ENCODE measurements at regions not wholly inside any gene's neighbourhood (a gene's known extent, or its start where the extent isn't known, plus 50 kb on each side); places are given as distances from the start of the nearest gene placed in this dataset.

- no peak overlapping the region for H3K27ac ChIP-seq (ENCODE audit: low read length)
- H3K36me3 ChIP-seq (ENCODE audit: insufficient read depth, low read length): no peaks in the 10 kb centered on the region
- H3K9me3 ChIP-seq (ENCODE audit: low read length): no peaks in the 10 kb centered on the region
- DNase-seq: no peak
- H3K9ac ChIP-seq (ENCODE audit: low read length): no peak overlapping the region
- no peaks in the 10 kb centered on the region for H4K20me1 ChIP-seq (ENCODE audit: insufficient read depth, low read depth, low read length)
- no peaks in the 10 kb centered on the region for H3K79me2 ChIP-seq (ENCODE audit: low read length)
- no peaks in the 10 kb centered on the region for H3K4me1 ChIP-seq (ENCODE audit: low read length)
- H3K4me3 ChIP-seq (ENCODE audit: low read length): no peak overlapping the region
- no peak overlapping the region for H2AFZ ChIP-seq (ENCODE audit: low read length)
- H3K27me3 ChIP-seq (ENCODE audit: low read length): no peaks in the 10 kb centered on the region
- no peaks in the 10 kb centered on the region for H3K9me2 ChIP-seq (replicated peaks; ENCODE audit: insufficient read depth, low read length)
- no peak overlapping the region for H3K4me2 ChIP-seq (ENCODE audit: low read depth, low read length, poor library complexity, severe bottlenecking)
Observed at GRCh38 chr1:30023339-30024022, 699.9 kb downstream of the MATN1 start.

DNA sequence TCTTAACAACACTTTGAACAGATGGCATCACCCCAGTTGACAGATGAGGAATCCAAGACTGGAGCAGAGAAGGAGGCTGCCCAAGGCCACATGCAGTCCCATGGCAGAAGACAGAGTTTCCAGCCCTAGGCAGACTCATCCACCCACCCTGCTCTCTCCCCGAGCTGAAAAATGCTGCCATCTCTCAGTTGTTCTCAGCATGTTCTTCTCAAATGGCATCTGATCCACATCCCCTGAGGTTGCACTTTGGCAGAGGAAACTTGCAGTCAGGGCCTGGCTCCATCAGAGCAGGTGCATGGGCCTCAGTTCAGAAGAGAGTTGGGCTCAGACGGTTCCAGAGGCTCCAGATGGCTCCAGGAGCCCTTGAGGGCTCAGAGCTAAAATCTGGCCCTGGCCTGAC lies 709.4 kb downstream of the MATN1 start:
- no peak overlapping the region for H3K4me2 ChIP-seq (ENCODE audit: low read depth, low read length, poor library complexity, severe bottlenecking)
- no peaks in the 10 kb centered on the region for H3K9me2 ChIP-seq (replicated peaks; ENCODE audit: insufficient read depth, low read length)
- H3K9ac ChIP-seq (ENCODE audit: low read length): no peak overlapping the region
- no peaks in the 10 kb centered on the region; the same call in 1 of the 2 replicates for H3K27me3 ChIP-seq (ENCODE audit: low read length)
- no peak for DNase-seq
- no peaks in the 10 kb centered on the region for H3K79me2 ChIP-seq (ENCODE audit: low read length)
- no peaks in the 10 kb centered on the region for H3K4me1 ChIP-seq (ENCODE audit: low read length)
- H3K36me3 ChIP-seq (ENCODE audit: insufficient read depth, low read length): no peaks in the 10 kb centered on the region
- no peaks in the 10 kb centered on the region for H4K20me1 ChIP-seq (ENCODE audit: insufficient read depth, low read depth, low read length)
- H3K4me3 ChIP-seq (ENCODE audit: low read length): no peak overlapping the region
- no peaks in the 10 kb centered on the region for H3K9me3 ChIP-seq (ENCODE audit: low read length)
- H2AFZ ChIP-seq (ENCODE audit: low read length): no peak overlapping the region
- H3K27ac ChIP-seq (ENCODE audit: low read length): no peak overlapping the region

DNA sequence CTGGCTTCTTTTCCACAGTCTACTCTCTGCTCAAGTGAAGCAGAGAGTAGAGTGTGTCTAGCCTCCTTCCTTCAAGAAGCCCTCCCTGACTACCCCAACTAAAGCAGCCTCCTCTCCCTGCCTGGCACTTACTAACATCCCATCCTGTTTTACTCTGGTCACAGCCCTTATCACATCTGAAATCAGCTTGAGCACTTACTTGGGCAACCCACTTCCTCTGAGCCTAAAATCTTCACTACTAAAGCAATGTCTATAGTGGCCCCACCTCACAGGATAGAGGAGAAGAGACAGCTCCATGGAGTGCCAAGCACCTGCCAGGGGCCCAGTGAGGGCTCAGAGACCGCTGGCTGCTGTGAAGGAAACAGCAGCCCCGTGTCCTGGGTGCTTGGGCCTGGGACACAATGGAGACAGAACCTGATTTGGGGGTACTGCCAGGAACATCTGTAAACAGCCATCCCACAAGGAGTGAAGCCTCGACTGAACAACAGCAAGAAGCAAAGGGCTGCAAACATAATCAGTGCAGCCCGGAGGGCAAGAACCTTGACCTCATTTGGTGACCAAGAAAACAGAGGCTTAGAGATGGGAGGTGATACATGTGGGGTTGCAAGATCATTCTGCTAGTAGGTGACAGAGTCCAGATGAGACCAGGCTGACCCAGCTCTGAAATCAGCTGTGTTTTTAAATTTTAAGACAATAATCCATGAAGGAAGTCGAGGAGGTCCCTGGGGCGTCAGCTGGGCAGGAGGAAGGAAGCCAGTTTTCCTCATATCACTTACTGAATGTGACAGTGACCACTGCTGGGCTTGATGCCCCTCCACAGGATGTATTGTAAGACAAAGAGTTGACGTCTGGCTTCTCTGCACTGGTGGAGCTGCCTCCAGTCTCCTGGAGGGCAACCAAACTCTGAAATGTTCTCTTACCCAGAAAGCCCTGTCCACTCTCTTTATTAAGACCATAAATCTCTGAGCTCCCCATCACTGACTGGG lies 710.6 kb downstream of the MATN1 start:
- no peak overlapping the region for H2AFZ ChIP-seq (ENCODE audit: low read length)
- no peak for DNase-seq
- no peaks in the 10 kb centered on the region for H3K9me2 ChIP-seq (replicated peaks; ENCODE audit: insufficient read depth, low read length)
- no peak overlapping the region for H3K27ac ChIP-seq (ENCODE audit: low read length)
- no peaks in the 10 kb centered on the region for H3K9me3 ChIP-seq (ENCODE audit: low read length)
- no peaks in the 10 kb centered on the region for H3K79me2 ChIP-seq (ENCODE audit: low read length)
- no peak overlapping the region for H3K9ac ChIP-seq (ENCODE audit: low read length)
- no peaks in the 10 kb centered on the region for H3K4me1 ChIP-seq (ENCODE audit: low read length)
- no peaks in the 10 kb centered on the region; the same call in 1 of the 2 replicates for H3K27me3 ChIP-seq (ENCODE audit: low read length)
- no peaks in the 10 kb centered on the region for H3K36me3 ChIP-seq (ENCODE audit: insufficient read depth, low read length)
- no peaks in the 10 kb centered on the region for H4K20me1 ChIP-seq (ENCODE audit: insufficient read depth, low read depth, low read length)
- H3K4me2 ChIP-seq (ENCODE audit: low read depth, low read length, poor library complexity, severe bottlenecking): no peak overlapping the region
- H3K4me3 ChIP-seq (ENCODE audit: low read length): no peak overlapping the region

- Histone ChIP-seq H2AFZ (ENCODE audit: low read length) (no peak overlapping the region), H3K79me2 (ENCODE audit: low read length) (no peaks in the 10 kb centered on the region), H3K9me3 (ENCODE audit: low read length) (no peaks in the 10 kb centered on the region), H3K4me1 (ENCODE audit: low read length) (no peaks in the 10 kb centered on the region), H3K9me2 (replicated peaks; ENCODE audit: insufficient read depth, low read length) (no peaks in the 10 kb centered on the region), H3K27me3 (ENCODE audit: low read length) (no peaks in the 10 kb centered on the region; the same call in 1 of the 2 replicates), H3K4me3 (ENCODE audit: low read length) (no peak overlapping the region), H3K9ac (ENCODE audit: low read length) (no peak overlapping the region), H3K4me2 (ENCODE audit: low read depth, low read length, poor library complexity, severe bottlenecking) (no peak overlapping the region), H3K27ac (ENCODE audit: low read length) (no peak overlapping the region), H3K36me3 (ENCODE audit: insufficient read depth, low read length) (no peaks in the 10 kb centered on the region), H4K20me1 (ENCODE audit: insufficient read depth, low read depth, low read length) (no peaks in the 10 kb centered on the region)
- no peak for DNase-seq
Observed at GRCh38 chr1:30011970-30012369, 711.4 kb downstream of the MATN1 start.

DNA sequence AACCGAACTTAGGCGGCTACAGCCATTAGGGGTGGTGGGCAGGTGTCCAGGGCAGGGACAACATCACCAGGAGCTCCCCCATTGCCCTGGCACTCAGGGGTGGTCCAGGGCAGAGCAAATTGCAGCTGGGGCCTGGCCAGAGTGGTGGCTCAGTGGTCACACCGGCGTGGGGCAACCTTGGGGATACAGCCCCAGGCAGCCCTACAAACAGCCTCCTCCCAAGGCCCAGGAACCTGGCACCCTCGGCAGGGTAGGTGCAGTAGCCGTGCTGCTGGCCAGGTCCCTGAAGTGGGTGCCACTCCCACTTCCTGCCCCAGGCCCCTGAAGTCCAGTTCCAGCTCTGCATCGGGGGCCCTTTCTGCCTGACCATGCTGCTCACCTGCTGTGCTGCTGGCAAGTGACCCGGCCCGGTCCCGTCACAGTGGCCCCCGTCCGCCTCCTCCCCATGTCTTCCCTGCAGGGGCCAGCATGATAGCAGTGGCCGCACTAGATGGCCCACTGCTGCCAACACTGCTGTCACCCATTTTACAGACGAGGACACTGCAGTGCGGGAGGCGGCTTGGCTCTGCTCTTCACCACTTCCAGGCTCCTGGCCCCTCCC lies 712.8 kb downstream of the MATN1 start:
- H3K4me1 ChIP-seq (ENCODE audit: low read length): no peaks in the 10 kb centered on the region
- no peaks in the 10 kb centered on the region for H3K9me3 ChIP-seq (ENCODE audit: low read length)
- H3K4me3 ChIP-seq (ENCODE audit: low read length): no peak overlapping the region
- no peak overlapping the region for H2AFZ ChIP-seq (ENCODE audit: low read length)
- no peaks in the 10 kb centered on the region for H4K20me1 ChIP-seq (ENCODE audit: insufficient read depth, low read depth, low read length)
- DNase-seq: no peak
- H3K4me2 ChIP-seq (ENCODE audit: low read depth, low read length, poor library complexity, severe bottlenecking): no peak overlapping the region
- no peaks in the 10 kb centered on the region; the same call in 1 of the 2 replicates for H3K27me3 ChIP-seq (ENCODE audit: low read length)
- no peaks in the 10 kb centered on the region for H3K9me2 ChIP-seq (replicated peaks; ENCODE audit: insufficient read depth, low read length)
- H3K27ac ChIP-seq (ENCODE audit: low read length): no peak overlapping the region
- H3K9ac ChIP-seq (ENCODE audit: low read length): no peak overlapping the region
- no peaks in the 10 kb centered on the region for H3K79me2 ChIP-seq (ENCODE audit: low read length)
- H3K36me3 ChIP-seq (ENCODE audit: insufficient read depth, low read length): no peaks in the 10 kb centered on the region

DNA sequence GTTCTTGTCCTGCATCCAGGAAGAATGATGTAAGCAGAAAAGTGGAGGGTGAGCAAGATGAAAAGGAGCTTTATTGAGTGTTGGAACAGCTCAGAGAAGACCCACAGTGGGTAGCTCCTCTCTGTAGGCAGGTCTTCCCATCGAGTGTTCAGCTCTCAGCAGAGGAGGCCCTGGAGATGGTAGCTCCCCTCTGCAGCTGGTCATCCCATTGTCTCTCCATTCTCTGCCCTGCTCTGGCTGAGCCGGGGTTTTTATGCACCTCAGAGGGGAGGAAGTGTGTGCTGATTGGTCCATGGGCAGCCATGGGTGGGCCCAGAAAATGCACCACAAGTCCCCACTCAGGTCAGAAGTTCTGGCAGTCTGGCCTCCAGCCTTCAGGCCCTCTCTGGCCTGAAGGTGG lies 713.7 kb downstream of the MATN1 start:
- no peak overlapping the region for H3K27ac ChIP-seq (ENCODE audit: low read length)
- H3K4me3 ChIP-seq (ENCODE audit: low read length): no peak overlapping the region
- no peak overlapping the region for H3K4me2 ChIP-seq (ENCODE audit: low read depth, low read length, poor library complexity, severe bottlenecking)
- no peak for DNase-seq
- H3K9me2 ChIP-seq (replicated peaks; ENCODE audit: insufficient read depth, low read length): no peaks in the 10 kb centered on the region
- no peaks in the 10 kb centered on the region for H3K36me3 ChIP-seq (ENCODE audit: insufficient read depth, low read length)
- H3K4me1 ChIP-seq (ENCODE audit: low read length): no peaks in the 10 kb centered on the region
- no peaks in the 10 kb centered on the region for H3K79me2 ChIP-seq (ENCODE audit: low read length)
- H3K9ac ChIP-seq (ENCODE audit: low read length): no peak overlapping the region
- H3K9me3 ChIP-seq (ENCODE audit: low read length): no peaks in the 10 kb centered on the region
- H3K27me3 ChIP-seq (ENCODE audit: low read length): no peaks in the 10 kb centered on the region; the same call in 1 of the 2 replicates
- H2AFZ ChIP-seq (ENCODE audit: low read length): no peak overlapping the region
- no peaks in the 10 kb centered on the region for H4K20me1 ChIP-seq (ENCODE audit: insufficient read depth, low read depth, low read length)

- Histone ChIP-seq H3K36me3 (ENCODE audit: insufficient read depth, low read length) (no peaks in the 10 kb centered on the region), H3K27ac (ENCODE audit: low read length) (no peak overlapping the region), H3K9me3 (ENCODE audit: low read length) (no peaks in the 10 kb centered on the region), H3K4me1 (ENCODE audit: low read length) (no peaks in the 10 kb centered on the region), H3K9ac (ENCODE audit: low read length) (no peak overlapping the region), H2AFZ (ENCODE audit: low read length) (no peak overlapping the region), H4K20me1 (ENCODE audit: insufficient read depth, low read depth, low read length) (no peaks in the 10 kb centered on the region), H3K4me2 (ENCODE audit: low read depth, low read length, poor library complexity, severe bottlenecking) (no peak overlapping the region), H3K27me3 (ENCODE audit: low read length) (no peaks in the 10 kb centered on the region; the same call in 1 of the 2 replicates), H3K79me2 (ENCODE audit: low read length) (no peaks in the 10 kb centered on the region), H3K4me3 (ENCODE audit: low read length) (no peak overlapping the region), H3K9me2 (replicated peaks; ENCODE audit: insufficient read depth, low read length) (no peaks in the 10 kb centered on the region)
- no peak for DNase-seq
Observed at GRCh38 chr1:30008998-30009657, 714.3 kb downstream of the MATN1 start.
